HL-60 (cell line): ENCODE measurements at regions not wholly inside any gene's neighbourhood (a gene's known extent, or its start where the extent isn't known, plus 50 kb on each side); places are given as distances from the start of the nearest gene placed in this dataset.

Source experiments
- DNase-seq, 2 experiments: peaks; one replicate each; pipeline ENCODE4 v3.0.0-alpha.2; 2010 to 2020; ENCODE audit warnings: low read depth in 1 of 2, low spot score in 1 of 2
- H3K27ac ChIP-seq: fragments of 250-450 bp; sonication (Bioruptor Pico); replicated peaks from 2 replicates; pipeline ENCODE4 v1.5.1; 2020; ENCODE audit warnings: mild to moderate bottlenecking, moderate library complexity
- H3K27me3 ChIP-seq: fragments of 250-450 bp; sonication (Bioruptor Pico); 2 replicates; pipeline ENCODE4 v1.5.1; 2021; ENCODE audit warnings: mild to moderate bottlenecking, moderate library complexity; ENCODE audit not compliant: insufficient read depth, poor library complexity, severe bottlenecking
- H3K4me3 ChIP-seq: replicated peaks from 2 replicates; pipeline ENCODE4 v1.5.1; 2011; ENCODE audit warnings: mild to moderate bottlenecking, control low read depth, low read length; ENCODE audit not compliant: insufficient read depth
- CTCF ChIP-seq: IDR thresholded peaks from one replicate; pipeline ENCODE4 v1.5.1; 2011; ENCODE audit warnings: low read length, control low read depth, inconsistent platforms; ENCODE audit not compliant: insufficient read depth
- GABPA ChIP-seq: IDR thresholded peaks from 2 replicates; pipeline ENCODE4 v1.6.1; 2012; ENCODE audit warnings: low read depth
- POLR2AphosphoS5 ChIP-seq: IDR thresholded peaks from 2 replicates; pipeline ENCODE4 v1.6.1; 2012; ENCODE audit warnings: low read depth
- REST ChIP-seq: IDR thresholded peaks from 2 replicates; pipeline ENCODE4 v1.6.1; 2012; ENCODE audit warnings: low read depth; ENCODE audit not compliant: insufficient replicate concordance
- SPI1 ChIP-seq: IDR thresholded peaks from 2 replicates; pipeline ENCODE4 v1.6.1; 2012; ENCODE audit warnings: low read depth, mild to moderate bottlenecking, borderline replicate concordance

- Histone ChIP-seq H3K4me3 (no peak overlapping the region), H3K27ac (no peak overlapping the region), H3K27me3 (no peaks in the 10 kb centered on the region)
- no peak for TF ChIP-seq SPI1
- no peak for TF ChIP-seq CTCF
- TF ChIP-seq GABPA: no peak
- TF ChIP-seq REST: no peak
- TF ChIP-seq POLR2AphosphoS5: no peak
- DNase-seq: peak in 1 of 2 experiments; percentile 5
Observed at GRCh38 chr15:46039703-46040102, 404.9 kb downstream of the SQOR start.

GRCh38 chr15:46041905-46042304, 407.1 kb downstream of the SQOR start:
- TF ChIP-seq SPI1 (no peak), CTCF (no peak), REST (no peak), GABPA (no peak), POLR2AphosphoS5 (no peak)
- no peak for DNase-seq
- H3K27me3 ChIP-seq: no peaks in the 10 kb centered on the region
- no peak overlapping the region for H3K27ac ChIP-seq
- no peak overlapping the region for H3K4me3 ChIP-seq

- H3K27ac ChIP-seq: no peak overlapping the region
- no peak overlapping the region for H3K4me3 ChIP-seq
- DNase-seq: no peak
- H3K27me3 ChIP-seq: no peaks in the 10 kb centered on the region
- no peak for TF ChIP-seq SPI1
- TF ChIP-seq CTCF: no peak
- TF ChIP-seq POLR2AphosphoS5: no peak
- no peak for TF ChIP-seq GABPA
- TF ChIP-seq REST: no peak
Observed at GRCh38 chr15:46059921-46060594, 425.2 kb downstream of the SQOR start.
